GM18951 (cell line): ENCODE measurements at regions not wholly inside any gene's neighbourhood (a gene's known extent, or its start where the extent isn't known, plus 50 kb on each side); places are given as distances from the start of the nearest gene placed in this dataset.

Experiments used
- POLR2A ChIP-seq: IDR thresholded peaks from 4 replicates; pipeline ENCODE4 v1.6.1; 2011; ENCODE audit warnings: mild to moderate bottlenecking; ENCODE audit not compliant: insufficient read length, insufficient read depth; ENCODE audit errors: extremely low read depth
- in situ Hi-C: fragments of 300-500 bp; cut with MboI; formaldehyde crosslinking; loops from one replicate; pipeline ENCODE4 v1.12.0; 2022; ENCODE audit warnings: low sequenced_read_pairs, mixed read lengths, inconsistent platforms; ENCODE audit not compliant: unreplicated experiment

DNA sequence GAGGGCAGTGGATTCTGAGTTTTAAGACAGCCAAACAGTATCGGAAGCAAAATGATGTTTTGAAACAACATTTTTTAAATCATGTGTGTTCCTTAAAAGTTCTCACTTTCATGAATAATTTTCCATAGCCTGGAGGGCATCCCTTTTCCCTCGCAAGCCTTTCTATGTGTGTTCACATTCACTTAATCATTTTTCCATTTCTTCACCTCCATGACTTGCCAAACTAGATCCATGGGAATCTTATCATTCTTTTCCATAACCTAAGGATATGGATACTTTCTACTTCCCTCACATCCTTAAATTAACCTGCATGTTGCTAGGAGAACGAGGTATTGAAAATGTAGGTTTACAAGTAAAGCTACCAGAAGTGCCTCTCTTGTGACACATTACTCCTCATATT lies 94.2 kb upstream of the NPVF start:
- no peak for TF ChIP-seq POLR2A

DNA sequence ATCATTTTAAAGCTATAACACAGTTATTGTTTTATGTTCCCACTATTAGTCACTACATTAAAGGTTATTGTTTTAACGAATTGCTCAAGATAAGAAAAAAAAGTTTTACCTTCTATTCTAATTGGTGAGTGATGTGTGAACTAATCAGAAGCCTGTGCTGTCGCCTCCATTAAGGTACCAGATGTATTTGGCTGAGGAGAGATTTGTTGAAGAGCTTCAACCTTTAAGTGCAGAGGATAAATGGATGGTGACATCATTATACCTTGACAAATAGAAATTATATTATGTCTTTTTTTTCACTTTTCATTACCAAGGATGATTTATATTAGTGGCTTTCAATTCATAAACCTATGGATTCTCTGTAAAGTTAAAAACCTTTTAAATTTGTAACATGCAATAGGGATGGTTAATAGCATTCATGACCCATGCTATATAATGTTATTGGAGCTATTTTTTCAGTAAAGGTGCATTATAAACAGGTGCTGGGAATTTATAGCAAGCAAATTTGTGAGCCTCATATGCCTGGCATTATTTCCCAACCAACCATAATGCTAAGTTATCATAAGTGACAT lies 97.0 kb upstream of the NPVF start:
- in situ Hi-C loops: no loop called here
- no peak for TF ChIP-seq POLR2A

More for the DNA sequence above, 94.2 kb upstream of the NPVF start:
- in situ Hi-C loops: no loop called here

GRCh38 chr7:25326501-25327156 lies 98.3 kb upstream of the NPVF start:
- in situ Hi-C loops: no loop called here

GRCh38 chr7:25329815-25330214 lies 101.5 kb upstream of the NPVF start:
- TF ChIP-seq POLR2A: no peak
- in situ Hi-C loops: no loop called here

More at GRCh38 chr7:25326501-25327156, 98.3 kb upstream of the NPVF start:
- no peak for TF ChIP-seq POLR2A

DNA sequence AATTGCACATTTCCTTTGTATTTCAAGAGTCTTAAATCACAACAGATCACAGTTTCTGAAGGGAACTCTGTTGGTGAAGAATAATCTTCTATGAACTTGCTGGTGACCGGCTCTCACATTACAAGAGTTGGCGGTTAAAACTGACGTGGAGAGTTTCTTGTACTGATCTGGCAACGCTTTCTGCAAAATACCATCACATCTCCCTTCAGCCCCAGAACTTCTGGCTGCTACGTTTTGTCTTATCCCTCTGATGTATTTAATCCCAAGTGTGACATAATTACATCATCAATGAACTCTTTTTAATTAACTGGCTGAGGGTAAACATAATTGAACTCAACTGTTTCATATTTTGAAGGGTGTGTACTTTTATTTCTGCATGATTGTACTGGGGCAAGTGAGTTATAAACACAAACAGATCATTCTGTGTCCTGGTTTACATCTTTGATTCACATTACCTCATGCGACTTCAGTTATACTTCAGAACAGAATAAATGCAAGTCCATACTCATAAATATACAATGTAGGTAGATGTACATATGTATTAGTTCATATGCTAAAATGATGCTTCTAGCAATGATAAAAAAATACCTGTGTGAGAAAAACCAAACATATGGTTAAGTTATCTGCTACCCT lies 105.1 kb upstream of the NPVF start:
- in situ Hi-C loops: no loop called here
- no peak for TF ChIP-seq POLR2A

DNA sequence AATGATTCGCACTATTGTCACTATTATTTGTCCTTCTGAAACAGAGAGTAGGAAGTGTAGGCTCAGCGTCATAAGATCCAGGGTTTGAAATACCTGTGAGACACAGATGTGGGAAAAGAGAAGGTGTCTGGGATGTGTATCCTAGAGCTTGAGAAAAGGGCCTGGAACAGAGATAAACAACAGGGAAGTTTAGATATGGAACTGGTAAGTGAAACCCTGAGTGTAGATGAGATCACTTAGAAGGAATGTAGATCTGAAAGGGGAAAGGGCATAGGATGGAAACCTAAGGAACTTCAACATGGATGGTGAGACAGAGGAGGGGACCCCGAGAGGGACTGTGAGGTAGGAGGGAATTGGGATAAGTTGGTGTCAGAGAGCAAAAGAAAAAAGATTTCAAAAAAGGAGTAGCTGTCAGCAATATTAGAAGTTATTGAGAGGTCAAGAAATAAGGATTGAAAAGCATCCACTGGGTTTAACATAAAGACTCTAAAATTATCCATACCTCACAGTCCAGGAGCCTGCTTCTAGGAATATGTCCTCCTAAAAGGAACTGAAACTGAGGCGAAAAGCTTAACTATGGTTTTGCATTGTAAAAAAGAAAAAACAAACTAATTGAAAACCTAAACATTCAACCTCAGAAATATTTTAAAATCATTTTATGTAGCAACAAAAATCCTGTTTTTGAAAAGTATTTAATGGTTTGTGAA lies 119.2 kb upstream of the NPVF start:
- in situ Hi-C loops: no loop called here
- TF ChIP-seq POLR2A: no peak

DNA sequence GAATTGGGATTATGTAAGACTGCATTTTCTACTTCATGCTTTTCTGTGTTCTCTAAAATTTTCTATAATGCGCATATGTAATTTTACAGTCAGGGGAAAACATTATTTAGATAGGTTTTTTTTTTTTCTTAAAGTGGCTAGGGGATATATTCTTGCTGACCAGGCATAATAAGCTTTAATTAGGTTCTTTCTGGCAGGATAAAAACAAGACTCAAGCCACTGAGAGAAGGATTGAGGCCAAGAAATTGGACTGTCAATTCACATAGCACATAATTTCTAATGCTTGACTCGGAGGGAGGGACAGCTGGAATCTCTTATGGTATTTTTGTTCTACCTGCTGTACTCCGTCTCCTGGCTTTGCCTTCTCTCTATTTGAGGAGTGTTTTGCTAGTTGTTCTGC lies 119.8 kb upstream of the NPVF start:
- in situ Hi-C loops: no loop called here
- TF ChIP-seq POLR2A: no peak

DNA sequence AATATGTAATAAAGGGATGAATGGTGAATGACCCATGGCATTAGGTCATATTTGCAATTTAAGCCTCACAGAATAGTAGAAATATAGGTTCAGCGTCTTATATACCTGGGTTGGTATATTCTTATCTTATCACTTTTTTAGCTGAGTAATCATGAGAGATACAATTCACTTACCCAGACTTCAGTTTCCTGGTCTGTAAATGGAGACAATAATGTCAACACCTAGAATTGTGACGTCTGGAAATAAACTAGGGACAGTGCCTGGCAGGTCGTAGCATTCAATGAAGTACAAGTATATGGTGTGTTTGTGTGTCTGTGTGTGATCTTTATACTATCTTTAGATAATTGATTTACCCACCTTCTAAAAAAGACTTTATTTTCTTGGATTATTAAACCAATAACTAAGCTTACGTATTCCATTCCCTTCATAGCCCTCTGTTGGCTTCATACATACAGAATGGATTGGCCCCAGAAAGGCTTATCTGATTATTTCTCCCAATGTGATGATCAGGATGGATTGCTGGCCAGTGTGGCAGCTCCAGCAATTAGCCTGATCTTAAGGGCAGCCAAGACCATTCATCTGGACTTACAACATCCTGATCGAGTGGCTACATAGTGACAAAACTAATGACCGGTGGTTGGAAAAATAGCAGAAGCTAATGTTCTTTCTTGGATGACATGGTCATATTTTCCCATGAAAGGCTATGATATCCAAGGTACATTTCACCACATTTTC lies 121.2 kb upstream of the NPVF start:
- in situ Hi-C loops: no loop called here
- no peak for TF ChIP-seq POLR2A

DNA sequence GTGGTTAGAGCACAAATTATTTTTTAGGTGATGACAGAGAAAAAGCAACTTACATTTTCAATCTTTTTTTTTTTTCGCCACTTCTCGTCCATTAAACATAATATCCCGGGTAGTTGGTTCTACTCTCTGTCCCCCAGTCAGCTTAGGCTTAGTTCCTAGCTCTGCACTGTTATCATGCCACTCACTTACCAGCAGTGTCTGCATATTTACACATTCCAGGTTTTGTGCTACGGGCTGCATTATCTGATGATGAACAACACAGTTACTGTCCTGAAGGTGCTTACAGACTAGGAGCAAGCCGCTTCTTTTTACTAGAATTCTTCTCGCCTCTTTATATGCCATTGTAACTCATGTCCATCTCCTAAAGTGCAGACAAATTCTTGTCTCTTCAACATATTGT lies 121.8 kb upstream of the NPVF start:
- TF ChIP-seq POLR2A: no peak
- in situ Hi-C loops: no loop called here

- no peak for TF ChIP-seq POLR2A
- in situ Hi-C loops: no loop called here
Measured at GRCh38 chr7:25351761-25352160, 123.5 kb upstream of the NPVF start.

- TF ChIP-seq POLR2A: no peak
- in situ Hi-C loops: no loop called here
Measured at GRCh38 chr7:25353196-25353595, 124.9 kb upstream of the NPVF start.

DNA sequence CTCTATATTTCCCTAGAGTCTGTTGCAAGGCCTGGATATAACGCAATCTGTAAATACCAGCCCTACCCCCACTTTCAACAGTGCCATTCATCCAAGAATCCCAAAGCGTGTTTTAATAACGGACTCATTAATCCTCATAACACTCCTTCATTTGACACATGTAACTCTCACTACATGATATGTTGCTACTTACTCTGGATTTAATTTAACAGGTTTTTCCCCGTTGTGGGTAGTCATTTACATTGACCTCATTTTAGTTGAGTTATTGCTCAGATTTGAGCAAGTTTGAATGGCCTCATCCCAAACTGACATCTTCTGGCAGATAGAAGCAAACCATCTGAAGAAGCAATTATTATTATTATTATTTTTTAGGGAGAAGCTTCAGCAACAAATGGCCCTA lies 125.4 kb upstream of the NPVF start:
- in situ Hi-C loops: no loop called here
- no peak for TF ChIP-seq POLR2A

- in situ Hi-C loops: no loop called here
- no peak for TF ChIP-seq POLR2A
Measured at GRCh38 chr7:25356534-25357151, 128.4 kb upstream of the NPVF start.
